HG03521 (cell line): ENCODE measurements at regions not wholly inside any gene's neighbourhood (a gene's known extent, or its start where the extent isn't known, plus 50 kb on each side); places are given as distances from the start of the nearest gene placed in this dataset.

Source experiments
- ATAC-seq: cut with Tn5 transposase; IDR thresholded peaks from one replicate; pipeline ENCODE4 v1.9.1; 2021; ENCODE audit warnings: mild to moderate bottlenecking, moderate library complexity; ENCODE audit not compliant: unreplicated experiment

DNA sequence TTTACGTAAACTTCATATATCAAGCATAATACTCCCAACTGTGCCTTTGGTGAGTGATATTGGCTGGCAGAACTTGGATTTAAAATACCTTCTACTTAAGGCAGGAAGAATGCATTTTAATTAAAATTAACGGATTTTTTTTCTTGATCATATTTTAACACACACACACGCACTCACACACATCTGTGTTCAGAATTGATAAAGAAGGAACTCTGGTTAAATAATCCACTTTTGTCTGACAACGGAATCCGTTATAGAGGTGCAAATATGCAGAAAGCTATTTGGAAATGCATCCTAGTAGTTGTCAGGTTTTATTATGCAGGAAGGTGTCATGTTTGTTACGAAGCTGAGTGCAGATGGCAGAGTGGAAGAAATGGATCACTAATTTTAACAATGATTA is 105.5 kb upstream of the ZNF536 start:
- ATAC-seq = no peak

- ATAC-seq = no peak
Measured at GRCh38 chr19:30267332-30267731, 104.9 kb upstream of the ZNF536 start.

GRCh38 chr19:30268601-30269000 is 103.6 kb upstream of the ZNF536 start:
- no peak for ATAC-seq

DNA sequence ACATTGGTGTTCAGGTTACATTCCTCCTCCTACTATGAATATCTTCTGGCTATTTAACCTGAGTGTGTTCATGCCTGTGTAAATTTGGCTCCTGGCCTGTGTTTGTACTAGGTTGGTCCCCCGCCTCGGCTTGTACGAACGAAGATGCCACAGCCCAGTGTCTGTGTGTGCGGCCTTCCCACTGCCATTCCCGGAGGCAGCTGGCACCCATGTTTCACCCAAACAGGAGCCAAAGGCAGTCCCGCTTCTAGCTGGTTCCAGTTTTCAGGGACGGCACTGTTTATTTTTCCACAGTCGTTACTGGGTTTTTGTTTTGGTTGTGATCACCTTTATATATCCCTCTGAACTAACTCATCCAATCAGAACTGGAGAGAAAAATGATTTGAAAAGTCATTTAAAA is 102.5 kb upstream of the ZNF536 start:
- ATAC-seq = no peak

DNA sequence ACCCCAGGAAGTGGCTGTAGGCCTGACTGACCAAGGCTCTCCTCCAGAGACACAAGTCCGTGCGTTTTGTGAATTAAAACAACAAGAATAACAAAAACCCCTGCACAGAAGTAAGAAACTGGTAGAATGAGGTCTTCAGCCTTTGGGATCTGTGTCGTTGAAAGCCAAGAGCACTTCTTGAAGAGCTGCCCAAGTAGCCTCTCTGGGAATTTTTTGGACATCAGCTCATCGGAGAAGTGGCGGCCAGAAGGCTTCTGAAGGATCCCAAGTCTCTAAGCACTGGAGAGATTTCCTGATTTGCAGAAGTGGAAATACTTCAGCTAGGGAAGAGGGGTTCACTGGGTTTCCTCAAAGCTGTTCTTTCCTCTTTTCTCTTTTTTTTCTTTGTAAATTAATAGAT is 100.4 kb upstream of the ZNF536 start:
- ATAC-seq = no peak

- ATAC-seq = no peak
Measured at GRCh38 chr19:30272554-30272953, 99.6 kb upstream of the ZNF536 start.

GRCh38 chr19:30273184-30273583 is 99.0 kb upstream of the ZNF536 start:
- no peak for ATAC-seq

- ATAC-seq = no peak
Measured at GRCh38 chr19:30274987-30275386, 97.2 kb upstream of the ZNF536 start.

DNA sequence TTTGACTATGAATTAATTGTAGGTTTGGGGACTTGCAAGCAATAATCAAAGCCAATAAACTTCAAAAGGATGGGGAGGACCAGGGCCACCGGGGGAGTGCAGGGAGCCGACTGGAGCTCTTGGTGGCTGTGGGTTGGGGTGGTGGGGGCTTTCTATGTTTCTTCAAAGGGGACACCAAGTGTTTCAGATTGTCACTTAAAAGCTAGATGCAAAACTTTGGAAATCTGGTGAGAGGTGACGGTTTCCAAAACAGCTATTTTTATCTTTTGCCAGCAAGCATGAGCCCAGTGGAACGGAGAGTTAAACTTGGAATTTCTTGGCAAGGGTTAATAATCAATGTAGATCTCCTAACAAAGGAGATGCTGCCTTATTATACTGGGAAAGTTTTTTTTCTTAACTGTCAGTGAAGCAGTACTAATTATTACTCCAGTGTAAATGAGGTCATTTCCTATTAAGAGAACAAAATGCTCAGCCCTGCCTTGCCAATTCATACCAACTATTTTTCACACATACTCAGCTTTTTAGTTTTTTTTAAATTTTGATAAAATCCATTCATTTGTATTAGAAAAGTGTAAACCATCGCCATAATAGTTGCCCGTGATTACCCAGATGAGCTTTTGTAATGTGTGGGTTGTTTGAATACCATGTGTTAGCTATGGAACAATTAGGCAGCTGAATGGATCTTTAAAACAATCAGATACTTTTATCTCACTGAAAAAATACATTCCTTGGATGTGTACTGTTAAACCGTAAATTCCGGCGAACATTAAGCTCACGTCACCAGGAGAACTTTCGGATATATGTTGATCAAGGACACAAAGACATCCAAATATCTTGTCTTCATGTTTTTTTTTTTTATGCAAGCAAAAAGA is 95.9 kb upstream of the ZNF536 start:
- no peak for ATAC-seq

DNA sequence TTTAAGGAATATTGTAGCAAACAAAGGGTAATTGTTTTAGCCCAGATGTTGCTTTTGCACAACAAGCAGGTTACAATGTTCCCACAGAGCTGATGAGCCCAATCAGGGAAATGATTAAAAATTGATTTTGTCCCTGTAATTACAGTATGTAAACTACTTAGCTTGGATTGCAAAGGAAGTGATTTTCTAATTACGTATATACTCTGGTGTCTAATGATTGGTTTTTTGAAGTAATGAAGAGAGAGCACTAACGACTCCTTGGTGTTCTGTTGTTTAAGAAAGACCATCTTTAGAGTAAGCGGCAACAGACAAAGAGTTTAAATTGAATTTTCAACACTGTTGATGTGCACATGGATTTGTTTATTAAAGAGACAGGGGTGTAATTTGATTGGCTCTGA is 95.3 kb upstream of the ZNF536 start:
- no peak for ATAC-seq

GRCh38 chr19:30277941-30278881 is 94.0 kb upstream of the ZNF536 start:
- no peak for ATAC-seq

GRCh38 chr19:30278882-30279254 is 93.3 kb upstream of the ZNF536 start:
- ATAC-seq = no peak

DNA sequence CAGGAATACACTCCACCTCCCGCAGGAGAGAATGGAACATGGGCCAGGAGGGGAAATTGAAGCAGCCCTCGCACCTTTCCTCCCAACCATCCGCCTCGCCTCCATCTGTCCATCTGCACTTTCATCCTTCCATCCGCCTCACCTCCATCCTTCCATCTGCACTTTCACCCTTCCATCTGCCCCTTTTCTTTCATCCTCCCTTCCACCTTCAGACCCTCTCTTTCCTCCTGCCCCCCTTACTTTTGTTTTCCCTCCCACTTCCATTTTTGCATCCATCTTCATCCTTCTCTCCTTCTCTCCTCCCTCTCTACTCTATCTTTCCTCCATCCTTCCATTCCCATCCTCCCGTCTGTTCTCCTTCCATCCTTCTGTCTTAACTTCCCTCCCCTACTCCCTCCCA is 92.2 kb upstream of the ZNF536 start:
- ATAC-seq = no peak

DNA sequence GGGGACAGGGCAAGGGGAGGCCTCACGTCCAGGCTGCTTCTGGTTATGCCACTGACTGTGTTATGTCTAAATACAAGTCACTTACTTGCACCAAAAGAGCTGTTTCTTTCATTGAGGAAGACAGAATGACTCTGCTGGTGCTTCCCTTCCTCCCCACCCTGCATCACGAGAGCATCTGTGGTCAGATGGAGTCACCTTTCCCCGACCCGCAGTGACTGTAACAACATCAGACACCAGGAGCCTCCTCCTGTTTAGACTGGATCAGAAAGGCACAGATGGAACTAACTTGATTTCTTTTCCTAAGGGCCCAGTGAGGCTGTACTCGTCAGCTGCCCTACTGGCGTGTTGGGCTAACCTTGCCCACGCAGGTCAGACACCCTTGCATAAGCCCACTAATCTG is 90.3 kb upstream of the ZNF536 start:
- no peak for ATAC-seq

GRCh38 chr19:30283556-30283955 is 88.6 kb upstream of the ZNF536 start:
- ATAC-seq = no peak

DNA sequence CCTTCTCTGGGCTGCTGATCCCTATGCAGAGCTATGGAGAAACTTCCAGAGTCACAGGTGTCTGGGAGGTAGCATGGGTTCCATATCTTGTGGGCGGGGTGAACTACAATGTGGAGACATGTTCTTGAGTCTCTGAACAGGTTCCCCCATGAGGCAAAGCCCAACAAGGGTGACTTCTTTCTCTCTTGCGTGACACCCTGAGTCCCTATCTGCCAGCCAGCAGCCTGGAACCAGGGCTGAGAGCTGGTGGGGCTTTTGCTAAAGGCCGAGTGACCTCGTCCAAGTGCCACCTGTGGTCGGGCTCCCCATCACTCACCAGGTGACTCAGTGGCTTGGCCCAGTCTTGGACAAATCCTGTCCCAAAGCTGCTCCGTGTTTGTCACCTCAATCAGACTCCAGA is 88.0 kb upstream of the ZNF536 start:
- no peak for ATAC-seq

GRCh38 chr19:30284885-30285284 is 87.3 kb upstream of the ZNF536 start:
- ATAC-seq = no peak

GRCh38 chr19:30286378-30286777 is 85.8 kb upstream of the ZNF536 start:
- ATAC-seq = no peak

- ATAC-seq = no peak
Measured at GRCh38 chr19:30287259-30287658, 84.9 kb upstream of the ZNF536 start.

DNA sequence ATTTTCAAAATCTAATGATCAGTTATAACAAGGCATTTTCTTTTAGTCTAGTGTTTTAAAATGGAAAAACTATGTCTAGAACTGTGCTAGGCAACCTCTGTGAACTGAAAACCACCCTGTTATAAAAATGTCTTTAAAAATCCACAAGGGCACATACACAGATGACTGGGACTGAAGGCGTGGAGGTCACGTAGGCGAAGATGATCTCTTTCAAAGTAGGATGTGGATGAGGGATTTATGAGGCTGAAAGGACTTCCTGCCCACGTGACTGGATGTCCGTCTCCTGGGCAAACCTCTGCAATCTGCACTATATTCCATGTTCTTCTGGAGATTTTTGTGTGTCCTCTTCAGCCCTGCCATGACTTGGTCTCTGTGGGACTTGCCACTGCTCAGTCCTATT is 84.2 kb upstream of the ZNF536 start:
- no peak for ATAC-seq

- no peak for ATAC-seq
Measured at GRCh38 chr19:30288911-30289310, 83.3 kb upstream of the ZNF536 start.

- ATAC-seq = no peak
Measured at GRCh38 chr19:30289336-30289735, 82.8 kb upstream of the ZNF536 start.
